WTC11 (cell line): ENCODE measurements at regions not wholly inside any gene's neighbourhood (a gene's known extent, or its start where the extent isn't known, plus 50 kb on each side); places are given as distances from the start of the nearest gene placed in this dataset.

Source experiments
- ATAC-seq: fragments of 200-7000 bp; cut with Tn5 transposase; 2 replicates; pipeline ENCODE4 v1.10.0; 2021; ENCODE audit warnings: mild to moderate bottlenecking, moderate library complexity
- CTCF ChIA-PET: fragments of 300-600 bp; sonication (Branson Sonifier 250); formaldehyde crosslinking; loops from one replicate; lab custom pipeline; 2021; ENCODE audit warnings: antibody characterized with exemption; lab: Charles Lee
- POLR2A ChIA-PET: fragments of 350-600 bp; sonication (Branson Sonifier 250); formaldehyde crosslinking; loops from one replicate; lab custom pipeline; 2021; ENCODE audit warnings: antibody characterized with exemption; lab: Charles Lee
- DNase-seq: peaks from one replicate; pipeline ENCODE4 v3.0.0; 2021; ENCODE audit warnings: low spot score
- H3K27ac Mint-ChIP-seq: 2 replicates; pipeline ENCODE4 v1.8.0; 2021; ENCODE audit warnings: mixed read lengths
- H3K27me3 Mint-ChIP-seq: 2 replicates; pipeline ENCODE4 v1.8.0; 2021; ENCODE audit warnings: low read depth, mild to moderate bottlenecking, moderate library complexity, mixed read lengths
- H3K36me3 Mint-ChIP-seq: 2 replicates; pipeline ENCODE4 v1.8.0; 2021; ENCODE audit warnings: mixed read lengths
- H3K4me1 Mint-ChIP-seq: 2 replicates; pipeline ENCODE4 v1.8.0; 2022; ENCODE audit warnings: mixed read lengths
- H3K4me3 Mint-ChIP-seq: 2 replicates; pipeline ENCODE4 v1.8.0; 2021; ENCODE audit warnings: mild to moderate bottlenecking, moderate library complexity, mixed read lengths
- H3K9me3 Mint-ChIP-seq: 2 replicates; pipeline ENCODE4 v1.8.0; 2021; ENCODE audit warnings: mixed read lengths
- ATF1 ChIP-seq: sonication (generic); formaldehyde crosslinking; IDR thresholded peaks from 2 replicates; pipeline ENCODE4 v1.8.1; 2023; ENCODE audit warnings: mild to moderate bottlenecking, moderate library complexity, missing genetic modification reagents
- ESRRA ChIP-seq: sonication (generic); formaldehyde crosslinking; IDR thresholded peaks from 2 replicates; pipeline ENCODE4 v1.8.1; 2022; ENCODE audit warnings: mild to moderate bottlenecking, missing genetic modification reagents, borderline replicate concordance
- KAT7 ChIP-seq: sonication (generic); formaldehyde crosslinking; IDR thresholded peaks from 2 replicates; pipeline ENCODE4 v1.8.1; 2023; ENCODE audit warnings: missing genetic modification reagents, mild to moderate bottlenecking, borderline replicate concordance
- MYBL2 ChIP-seq: sonication (generic); formaldehyde crosslinking; IDR thresholded peaks from 2 replicates; pipeline ENCODE4 v1.8.1; 2023; ENCODE audit warnings: mild to moderate bottlenecking, moderate library complexity, missing genetic modification reagents
- NFATC4 ChIP-seq: fragments of 250-450 bp; sonication (Bioruptor Pico); IDR thresholded peaks from 2 replicates; pipeline ENCODE4 v1.9.0; 2021; ENCODE audit warnings: mild to moderate bottlenecking
- OVOL2 ChIP-seq: fragments of 250-450 bp; sonication (Bioruptor Pico); IDR thresholded peaks from 2 replicates; pipeline ENCODE4 v1.9.0; 2021; ENCODE audit warnings: mild to moderate bottlenecking, borderline replicate concordance
- RELA ChIP-seq: sonication (generic); formaldehyde crosslinking; IDR thresholded peaks from 2 replicates; pipeline ENCODE4 v1.8.1; 2022; ENCODE audit warnings: missing genetic modification reagents, mild to moderate bottlenecking, borderline replicate concordance
- SMAD3 ChIP-seq: sonication (generic); formaldehyde crosslinking; IDR thresholded peaks from 2 replicates; pipeline ENCODE4 v1.8.0; 2022; ENCODE audit warnings: missing genetic modification reagents, mild to moderate bottlenecking, borderline replicate concordance
- SOX15 ChIP-seq: fragments of 250-450 bp; sonication (Bioruptor Pico); IDR thresholded peaks from 2 replicates; pipeline ENCODE4 v1.9.0; 2021; ENCODE audit warnings: mild to moderate bottlenecking
- TEAD1 ChIP-seq: sonication (generic); formaldehyde crosslinking; IDR thresholded peaks from 2 replicates; pipeline ENCODE4 v1.8.0; 2022; ENCODE audit warnings: mild to moderate bottlenecking, missing genetic modification reagents
- TP53 ChIP-seq: sonication (generic); formaldehyde crosslinking; IDR thresholded peaks from 2 replicates; pipeline ENCODE4 v1.8.1; 2023; ENCODE audit warnings: mild to moderate bottlenecking, missing genetic modification reagents
- ZBTB21 ChIP-seq: sonication (generic); formaldehyde crosslinking; IDR thresholded peaks from 2 replicates; pipeline ENCODE4 v1.8.1; 2023; ENCODE audit warnings: mild to moderate bottlenecking, missing genetic modification reagents, borderline replicate concordance
- ZNF396 ChIP-seq: fragments of 250-450 bp; sonication (Bioruptor Pico); IDR thresholded peaks from 2 replicates; pipeline ENCODE4 v1.8.0; 2021; ENCODE audit warnings: mild to moderate bottlenecking, moderate library complexity, borderline replicate concordance
- ZNF416 ChIP-seq: fragments of 250-450 bp; sonication (Bioruptor Pico); IDR thresholded peaks from 2 replicates; pipeline ENCODE4 v1.9.0; 2021; ENCODE audit warnings: mild to moderate bottlenecking, inconsistent platforms
- TF ChIP-seq, protein P1 (sequence below): sonication (generic); formaldehyde crosslinking; IDR thresholded peaks from 2 replicates; pipeline ENCODE4 v1.8.0; 2022; ENCODE audit warnings: mild to moderate bottlenecking, missing genetic modification reagents
- TF ChIP-seq, protein P2 (sequence below): sonication (generic); formaldehyde crosslinking; IDR thresholded peaks from 2 replicates; pipeline ENCODE4 v1.8.1; 2023; ENCODE audit warnings: mild to moderate bottlenecking, moderate library complexity, missing genetic modification reagents
- TF ChIP-seq, protein P3 (sequence below): sonication (generic); formaldehyde crosslinking; IDR thresholded peaks from 2 replicates; pipeline ENCODE4 v1.8.0; 2023; ENCODE audit warnings: missing genetic modification reagents
- TF ChIP-seq, protein P4 (sequence below): sonication (generic); formaldehyde crosslinking; IDR thresholded peaks from 2 replicates; pipeline ENCODE4 v1.8.0; 2022; ENCODE audit warnings: mild to moderate bottlenecking, missing genetic modification reagents
- TF ChIP-seq, protein P5 (sequence below): sonication (generic); formaldehyde crosslinking; IDR thresholded peaks from 2 replicates; pipeline ENCODE4 v1.8.1; 2022; ENCODE audit warnings: low read depth, missing genetic modification reagents, borderline replicate concordance
- TF ChIP-seq, protein P6 (sequence below): fragments of 250-450 bp; sonication (Bioruptor Pico); IDR thresholded peaks from 2 replicates; pipeline ENCODE4 v1.9.0; 2021; ENCODE audit warnings: mild to moderate bottlenecking

DNA sequence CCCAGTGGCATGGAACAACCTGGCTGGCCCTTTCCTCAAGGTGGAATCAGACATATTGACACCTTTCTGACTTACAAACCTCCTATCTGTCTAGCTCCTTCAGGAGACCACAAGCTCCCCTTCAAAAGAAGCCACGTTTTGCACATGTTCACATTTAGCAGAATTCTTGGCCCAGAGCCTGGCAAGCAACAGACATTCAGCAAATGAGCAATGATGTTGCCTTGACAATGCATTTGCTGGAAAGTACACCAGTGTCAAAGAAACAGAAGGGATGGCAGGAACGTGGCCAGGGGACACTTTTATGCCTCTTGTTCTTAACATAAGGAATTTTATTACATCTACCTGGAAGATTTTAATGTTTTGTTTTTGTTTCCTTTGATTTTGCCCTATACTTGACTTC, 85.5 kb upstream of the FGF14 start:
- no peaks in the 10 kb centered on the region for H3K4me1 Mint-ChIP-seq
- no peak for ATAC-seq
- no peak overlapping the region for H3K27ac Mint-ChIP-seq

DNA sequence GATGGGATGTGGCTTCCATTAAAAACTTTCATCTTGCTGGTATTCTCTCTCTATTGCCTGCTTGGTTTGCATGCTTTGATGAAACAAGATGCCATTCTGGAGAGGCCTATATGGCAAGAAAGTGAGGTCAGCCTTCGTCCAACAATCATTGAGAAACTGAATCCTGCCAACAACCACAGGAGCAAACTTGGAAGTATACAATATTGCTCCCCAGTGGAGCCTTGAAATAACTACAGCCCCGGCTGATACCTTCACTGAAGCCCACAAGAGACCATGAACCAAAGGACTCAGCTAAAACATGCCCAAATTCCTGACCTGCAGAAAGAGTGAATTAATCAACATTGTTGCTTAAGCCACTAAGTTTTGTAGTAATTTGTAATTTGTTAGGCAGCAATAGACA, 82.5 kb upstream of the FGF14 start:
- H3K27ac Mint-ChIP-seq, result no peak overlapping the region
- ChIA-PET CTCF (interaction anchor here (0.9 to 1.6 kb wide), 2 partner anchors 72 to 393 kb away, joined by 4 to 6 read pairs; no protein-coding TSS in a partner anchor), POLR2A (no interaction called here)
- H3K4me1 Mint-ChIP-seq, result no peaks in the 10 kb centered on the region
- TF ChIP-seq, protein P1, sequence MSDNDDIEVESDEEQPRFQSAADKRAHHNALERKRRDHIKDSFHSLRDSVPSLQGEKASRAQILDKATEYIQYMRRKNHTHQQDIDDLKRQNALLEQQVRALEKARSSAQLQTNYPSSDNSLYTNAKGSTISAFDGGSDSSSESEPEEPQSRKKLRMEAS, result no peak
- TF ChIP-seq NFATC4 (CRISPR knock-in tag), result no peak
- TF ChIP-seq, protein P2, sequence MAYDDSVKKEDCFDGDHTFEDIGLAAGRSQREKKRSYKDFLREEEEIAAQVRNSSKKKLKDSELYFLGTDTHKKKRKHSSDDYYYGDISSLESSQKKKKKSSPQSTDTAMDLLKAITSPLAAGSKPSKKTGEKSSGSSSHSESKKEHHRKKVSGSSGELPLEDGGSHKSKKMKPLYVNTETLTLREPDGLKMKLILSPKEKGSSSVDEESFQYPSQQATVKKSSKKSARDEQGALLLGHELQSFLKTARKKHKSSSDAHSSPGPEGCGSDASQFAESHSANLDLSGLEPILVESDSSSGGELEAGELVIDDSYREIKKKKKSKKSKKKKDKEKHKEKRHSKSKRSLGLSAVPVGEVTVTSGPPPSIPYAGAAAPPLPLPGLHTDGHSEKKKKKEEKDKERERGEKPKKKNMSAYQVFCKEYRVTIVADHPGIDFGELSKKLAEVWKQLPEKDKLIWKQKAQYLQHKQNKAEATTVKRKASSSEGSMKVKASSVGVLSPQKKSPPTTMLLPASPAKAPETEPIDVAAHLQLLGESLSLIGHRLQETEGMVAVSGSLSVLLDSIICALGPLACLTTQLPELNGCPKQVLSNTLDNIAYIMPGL (CRISPR knock-in tag), result no peak
- TF ChIP-seq SMAD3 (CRISPR knock-in tag), result no peak
- TF ChIP-seq, protein P3, sequence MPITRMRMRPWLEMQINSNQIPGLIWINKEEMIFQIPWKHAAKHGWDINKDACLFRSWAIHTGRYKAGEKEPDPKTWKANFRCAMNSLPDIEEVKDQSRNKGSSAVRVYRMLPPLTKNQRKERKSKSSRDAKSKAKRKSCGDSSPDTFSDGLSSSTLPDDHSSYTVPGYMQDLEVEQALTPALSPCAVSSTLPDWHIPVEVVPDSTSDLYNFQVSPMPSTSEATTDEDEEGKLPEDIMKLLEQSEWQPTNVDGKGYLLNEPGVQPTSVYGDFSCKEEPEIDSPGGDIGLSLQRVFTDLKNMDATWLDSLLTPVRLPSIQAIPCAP, result no peak
- TF ChIP-seq OVOL2 (CRISPR knock-in tag), result no peak
- H3K27me3 Mint-ChIP-seq, result no peaks in the 10 kb centered on the region
- H3K36me3 Mint-ChIP-seq, result no peaks in the 10 kb centered on the region
- H3K9me3 Mint-ChIP-seq, result peaks cover 4% of the 10 kb centered on the region; the same call in 1 of the 2 replicates
- H3K4me3 Mint-ChIP-seq, result no peak overlapping the region
- DNase-seq, result no peak
- peak; percentile 85 for ATAC-seq

More for the DNA sequence above, 85.5 kb upstream of the FGF14 start:
- H3K27me3 Mint-ChIP-seq, result no peaks in the 10 kb centered on the region
- DNase-seq, result no peak
- CTCF ChIA-PET, result no interaction called here
- no peak overlapping the region for H3K4me3 Mint-ChIP-seq
- H3K36me3 Mint-ChIP-seq, result no peaks in the 10 kb centered on the region
- peaks cover 4% of the 10 kb centered on the region; the same call in 1 of the 2 replicates for H3K9me3 Mint-ChIP-seq
- POLR2A ChIA-PET, result no interaction called here
- TF ChIP-seq TP53, result no peak
- TF ChIP-seq, protein P4, sequence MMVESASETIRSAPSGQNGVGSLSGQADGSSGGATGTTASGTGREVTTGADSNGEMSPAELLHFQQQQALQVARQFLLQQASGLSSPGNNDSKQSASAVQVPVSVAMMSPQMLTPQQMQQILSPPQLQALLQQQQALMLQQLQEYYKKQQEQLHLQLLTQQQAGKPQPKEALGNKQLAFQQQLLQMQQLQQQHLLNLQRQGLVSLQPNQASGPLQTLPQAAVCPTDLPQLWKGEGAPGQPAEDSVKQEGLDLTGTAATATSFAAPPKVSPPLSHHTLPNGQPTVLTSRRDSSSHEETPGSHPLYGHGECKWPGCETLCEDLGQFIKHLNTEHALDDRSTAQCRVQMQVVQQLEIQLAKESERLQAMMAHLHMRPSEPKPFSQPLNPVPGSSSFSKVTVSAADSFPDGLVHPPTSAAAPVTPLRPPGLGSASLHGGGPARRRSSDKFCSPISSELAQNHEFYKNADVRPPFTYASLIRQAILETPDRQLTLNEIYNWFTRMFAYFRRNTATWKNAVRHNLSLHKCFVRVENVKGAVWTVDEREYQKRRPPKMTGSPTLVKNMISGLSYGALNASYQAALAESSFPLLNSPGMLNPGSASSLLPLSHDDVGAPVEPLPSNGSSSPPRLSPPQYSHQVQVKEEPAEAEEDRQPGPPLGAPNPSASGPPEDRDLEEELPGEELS (CRISPR knock-in tag), result no peak
- TF ChIP-seq ZNF396 (CRISPR knock-in tag), result no peak
- TF ChIP-seq, protein P5, sequence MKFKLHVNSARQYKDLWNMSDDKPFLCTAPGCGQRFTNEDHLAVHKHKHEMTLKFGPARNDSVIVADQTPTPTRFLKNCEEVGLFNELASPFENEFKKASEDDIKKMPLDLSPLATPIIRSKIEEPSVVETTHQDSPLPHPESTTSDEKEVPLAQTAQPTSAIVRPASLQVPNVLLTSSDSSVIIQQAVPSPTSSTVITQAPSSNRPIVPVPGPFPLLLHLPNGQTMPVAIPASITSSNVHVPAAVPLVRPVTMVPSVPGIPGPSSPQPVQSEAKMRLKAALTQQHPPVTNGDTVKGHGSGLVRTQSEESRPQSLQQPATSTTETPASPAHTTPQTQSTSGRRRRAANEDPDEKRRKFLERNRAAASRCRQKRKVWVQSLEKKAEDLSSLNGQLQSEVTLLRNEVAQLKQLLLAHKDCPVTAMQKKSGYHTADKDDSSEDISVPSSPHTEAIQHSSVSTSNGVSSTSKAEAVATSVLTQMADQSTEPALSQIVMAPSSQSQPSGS (CRISPR knock-in tag), result no peak
- no peak for TF ChIP-seq KAT7 (CRISPR knock-in tag)
- no peak for TF ChIP-seq TEAD1 (CRISPR knock-in tag)
- no peak for TF ChIP-seq ESRRA (CRISPR knock-in tag)
- TF ChIP-seq ZBTB21 (CRISPR knock-in tag), result no peak
- TF ChIP-seq SOX15 (CRISPR knock-in tag), result no peak
- no peak for TF ChIP-seq MYBL2
- no peak for TF ChIP-seq ZNF416
- TF ChIP-seq RELA, result no peak
- no peak for TF ChIP-seq ATF1 (CRISPR knock-in tag)
- TF ChIP-seq, protein P6, sequence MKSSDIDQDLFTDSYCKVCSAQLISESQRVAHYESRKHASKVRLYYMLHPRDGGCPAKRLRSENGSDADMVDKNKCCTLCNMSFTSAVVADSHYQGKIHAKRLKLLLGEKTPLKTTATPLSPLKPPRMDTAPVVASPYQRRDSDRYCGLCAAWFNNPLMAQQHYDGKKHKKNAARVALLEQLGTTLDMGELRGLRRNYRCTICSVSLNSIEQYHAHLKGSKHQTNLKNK (CRISPR knock-in tag), result no peak
